Colonic mucosa (tissue), 4 donors: ENCODE measurements at regions not wholly inside any gene's neighbourhood (a gene's known extent, or its start where the extent isn't known, plus 50 kb on each side); places are given as distances from the start of the nearest gene placed in this dataset.

Source experiments
- DNase-seq: peaks from one replicate; pipeline ENCODE4 v3.0.0-alpha.2; 2020
- H3K27ac ChIP-seq: fragments of 200-600 bp; one replicate; pipeline ENCODE4 v1.8.0; 2021
- H3K27me3 ChIP-seq: fragments of 200-600 bp; one replicate; pipeline ENCODE4 v1.8.0; 2021
- H3K36me3 ChIP-seq: fragments of 200-600 bp; one replicate; pipeline ENCODE4 v1.8.0; 2021
- H3K4me1 ChIP-seq: fragments of 200-600 bp; one replicate; pipeline ENCODE4 v1.8.0; 2021; ENCODE audit warnings: mild to moderate bottlenecking
- H3K4me3 ChIP-seq: fragments of 200-600 bp; one replicate; pipeline ENCODE4 v1.8.0; 2021
- H3K9ac ChIP-seq, 2 donors: one replicate each; pipeline ENCODE4 v1.7.0; 2013; ENCODE audit warnings: control low read depth in 2 of 2, low read depth in 2 of 2, low read length in 2 of 2
- H3K9me3 ChIP-seq: fragments of 200-600 bp; one replicate; pipeline ENCODE4 v1.8.0; 2021
- intact Hi-C: fragments of 100-400 bp; cut with DNase I; formaldehyde crosslinking; loops from one replicate; pipeline ENCODE4 v1.14.1; 2022
- TF ChIP-seq, protein P1 (sequence below): fragments of 200-600 bp; IDR thresholded peaks from one replicate; pipeline ENCODE4 v1.8.0; 2022; ENCODE audit warnings: antibody characterized with exemption, mild to moderate bottlenecking
- donor health status: healthy.
- donor health status: DM: no; HTN: no; CAD: no.
- donor health status: DM: no; HTN: no; CAD: no.

DNA sequence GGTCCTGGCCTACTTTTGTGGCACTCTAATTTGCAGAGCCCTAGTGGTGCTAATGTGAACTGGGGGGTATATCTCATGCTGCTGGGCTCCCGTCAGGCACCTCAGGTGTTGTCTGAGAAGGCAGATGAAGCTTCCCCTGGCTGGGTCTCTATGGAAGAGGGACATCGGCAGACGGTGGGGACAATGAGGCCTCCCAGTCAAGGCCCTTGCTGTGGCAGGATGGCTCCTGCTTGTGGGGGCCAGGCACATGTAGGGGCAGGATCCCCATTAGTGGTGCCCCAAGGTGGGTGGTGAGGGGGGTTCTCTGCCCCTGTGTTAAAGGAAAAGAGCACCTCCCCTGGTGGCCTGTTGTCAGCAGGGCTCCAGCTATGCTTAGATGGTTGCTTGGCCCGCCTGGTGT is 192.8 kb upstream of the S1PR3 start:
- no peaks in the 10 kb centered on the region for H3K4me1 ChIP-seq
- no peaks in the 10 kb centered on the region for H3K9me3 ChIP-seq
- no peaks in the 10 kb centered on the region for H3K36me3 ChIP-seq
- H3K27ac ChIP-seq, result no peak overlapping the region
- no peak overlapping the region for H3K9ac ChIP-seq
- TF ChIP-seq, protein P1, sequence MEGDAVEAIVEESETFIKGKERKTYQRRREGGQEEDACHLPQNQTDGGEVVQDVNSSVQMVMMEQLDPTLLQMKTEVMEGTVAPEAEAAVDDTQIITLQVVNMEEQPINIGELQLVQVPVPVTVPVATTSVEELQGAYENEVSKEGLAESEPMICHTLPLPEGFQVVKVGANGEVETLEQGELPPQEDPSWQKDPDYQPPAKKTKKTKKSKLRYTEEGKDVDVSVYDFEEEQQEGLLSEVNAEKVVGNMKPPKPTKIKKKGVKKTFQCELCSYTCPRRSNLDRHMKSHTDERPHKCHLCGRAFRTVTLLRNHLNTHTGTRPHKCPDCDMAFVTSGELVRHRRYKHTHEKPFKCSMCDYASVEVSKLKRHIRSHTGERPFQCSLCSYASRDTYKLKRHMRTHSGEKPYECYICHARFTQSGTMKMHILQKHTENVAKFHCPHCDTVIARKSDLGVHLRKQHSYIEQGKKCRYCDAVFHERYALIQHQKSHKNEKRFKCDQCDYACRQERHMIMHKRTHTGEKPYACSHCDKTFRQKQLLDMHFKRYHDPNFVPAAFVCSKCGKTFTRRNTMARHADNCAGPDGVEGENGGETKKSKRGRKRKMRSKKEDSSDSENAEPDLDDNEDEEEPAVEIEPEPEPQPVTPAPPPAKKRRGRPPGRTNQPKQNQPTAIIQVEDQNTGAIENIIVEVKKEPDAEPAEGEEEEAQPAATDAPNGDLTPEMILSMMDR, result no peak
- DNase-seq, result no peak
- H3K4me3 ChIP-seq, result no peak overlapping the region
- no peaks in the 10 kb centered on the region for H3K27me3 ChIP-seq
- intact Hi-C loops, result no loop called here

DNA sequence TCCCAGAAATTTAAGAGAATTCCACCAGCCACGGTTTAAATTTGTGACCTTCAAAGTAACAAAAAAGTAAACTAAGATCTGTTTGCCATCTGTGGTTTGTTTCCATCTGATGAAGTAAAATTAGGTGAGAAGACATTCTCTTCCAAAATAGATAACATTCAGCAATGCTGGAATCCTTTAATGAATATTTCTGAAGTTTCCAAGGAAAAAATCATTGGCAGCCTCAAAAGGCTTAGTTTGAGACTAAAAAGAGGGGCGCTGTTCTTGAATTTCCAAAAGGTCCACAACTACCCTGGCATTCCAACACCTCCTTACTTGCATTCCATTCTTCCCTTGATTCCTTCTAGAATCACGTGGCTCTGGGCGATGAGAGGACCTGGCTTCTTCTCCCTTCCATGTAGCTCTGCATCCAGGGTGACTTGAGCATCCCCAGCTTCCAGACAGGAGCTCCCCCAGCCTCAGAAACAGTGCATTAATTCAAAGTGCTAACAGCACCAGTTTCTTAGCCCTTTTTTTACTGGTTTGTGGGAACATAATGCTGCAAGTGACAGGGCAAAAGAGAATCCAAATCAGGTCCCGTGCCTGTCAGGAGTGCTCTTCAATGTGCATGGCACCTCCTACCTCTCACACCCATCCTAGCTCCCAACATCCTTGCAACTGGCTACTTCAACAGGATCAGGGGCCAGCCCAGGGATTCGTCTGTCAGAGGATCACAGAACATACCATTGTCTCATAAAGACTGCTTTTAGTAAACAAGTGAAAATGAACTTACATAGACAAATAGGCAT is 191.5 kb upstream of the S1PR3 start:
- DNase-seq, result no peak
- no peak overlapping the region for H3K9ac ChIP-seq
- no peaks in the 10 kb centered on the region for H3K4me1 ChIP-seq
- no peaks in the 10 kb centered on the region for H3K36me3 ChIP-seq
- no peaks in the 10 kb centered on the region for H3K27me3 ChIP-seq
- intact Hi-C loops, result no loop called here
- TF ChIP-seq, protein P1, result no peak
- H3K27ac ChIP-seq, result no peak overlapping the region
- no peak overlapping the region for H3K4me3 ChIP-seq
- H3K9me3 ChIP-seq, result no peaks in the 10 kb centered on the region

DNA sequence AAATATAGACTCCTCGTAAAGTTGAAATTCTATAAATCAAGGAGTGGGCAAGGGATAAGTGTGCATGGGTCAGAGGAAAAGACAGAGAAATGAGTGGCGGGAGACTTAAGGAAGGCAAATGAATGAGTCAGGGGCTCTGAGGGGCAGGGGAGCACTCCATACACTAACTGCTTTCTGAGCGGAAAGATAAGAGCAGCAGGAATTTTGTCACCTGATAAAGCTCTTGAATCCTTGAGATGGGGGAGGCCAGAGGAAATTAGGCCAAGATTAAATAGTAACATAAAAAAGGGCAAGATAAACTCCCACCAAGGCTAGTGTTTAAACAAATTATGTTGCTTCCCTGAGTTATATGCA is 191.0 kb upstream of the S1PR3 start:
- Histone ChIP-seq H3K4me1 (no peaks in the 10 kb centered on the region), H3K9me3 (no peaks in the 10 kb centered on the region), H3K36me3 (no peaks in the 10 kb centered on the region), H3K9ac (no peak overlapping the region), H3K4me3 (no peak overlapping the region), H3K27ac (no peak overlapping the region), H3K27me3 (no peaks in the 10 kb centered on the region)
- TF ChIP-seq, protein P1, result no peak
- intact Hi-C loops, result no loop called here
- DNase-seq, result no peak

DNA sequence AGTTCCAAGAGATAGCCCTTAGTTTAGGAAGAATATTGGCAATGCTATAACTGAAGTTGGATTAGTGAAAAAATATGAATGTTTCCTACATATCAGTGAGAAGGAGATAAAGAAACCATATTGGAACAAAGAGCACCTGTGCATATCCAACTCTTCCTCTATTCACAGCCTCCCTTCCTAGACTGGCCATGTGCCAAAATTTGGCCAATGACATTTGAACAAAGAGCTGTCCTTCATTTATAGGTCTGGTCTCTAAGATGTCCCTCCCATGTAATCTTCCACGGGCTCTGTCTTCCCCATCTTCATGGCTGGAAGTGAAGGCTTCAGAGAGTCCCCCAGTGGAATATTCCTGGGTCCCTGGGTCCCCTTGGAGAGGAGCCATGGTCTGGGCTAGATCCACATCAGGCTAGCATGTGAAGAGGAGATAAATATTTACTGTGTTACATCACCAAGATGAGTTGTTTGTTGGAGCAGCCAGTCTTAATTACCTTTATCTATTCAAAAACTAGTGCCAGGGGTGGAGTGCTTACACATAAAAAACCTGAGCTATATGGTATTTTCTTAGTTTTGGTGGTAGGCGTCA is 190.0 kb upstream of the S1PR3 start:
- Histone ChIP-seq H3K27ac (no peak overlapping the region), H3K9ac (no peak overlapping the region), H3K9me3 (no peaks in the 10 kb centered on the region), H3K36me3 (no peaks in the 10 kb centered on the region), H3K4me1 (no peaks in the 10 kb centered on the region), H3K4me3 (no peak overlapping the region), H3K27me3 (no peaks in the 10 kb centered on the region)
- intact Hi-C loops, result no loop called here
- TF ChIP-seq, protein P1, result no peak
- DNase-seq, result no peak

DNA sequence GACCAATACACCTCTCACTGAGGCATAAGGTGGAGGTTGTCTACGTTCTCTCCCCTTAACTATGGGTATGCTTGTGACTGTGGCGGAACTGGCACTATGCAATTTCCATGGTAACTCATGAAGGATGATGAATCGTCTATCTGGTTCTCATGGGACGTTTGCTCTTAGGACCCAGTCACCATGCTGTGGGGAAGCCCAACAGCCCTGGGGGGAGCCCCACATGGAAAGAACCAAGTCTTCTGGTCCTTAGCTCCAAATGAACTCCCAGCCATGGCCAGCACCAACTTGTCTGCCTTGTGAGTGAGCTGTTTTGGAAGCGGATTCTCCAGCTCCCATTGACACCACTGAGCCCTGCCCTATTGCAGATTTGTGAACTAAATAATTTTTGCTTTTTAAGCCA is 188.7 kb upstream of the S1PR3 start:
- Histone ChIP-seq H3K27ac (no peak overlapping the region), H3K27me3 (no peaks in the 10 kb centered on the region), H3K4me3 (no peak overlapping the region), H3K4me1 (no peaks in the 10 kb centered on the region), H3K36me3 (no peaks in the 10 kb centered on the region), H3K9me3 (no peaks in the 10 kb centered on the region), H3K9ac (no peak overlapping the region)
- DNase-seq, result no peak
- intact Hi-C loops, result no loop called here
- TF ChIP-seq, protein P1, result no peak
